Testis (tissue), 2 donors: ENCODE measurements at regions not wholly inside any gene's neighbourhood (a gene's known extent, or its start where the extent isn't known, plus 50 kb on each side); places are given as distances from the start of the nearest gene placed in this dataset.
"Not testable (repeated sequence)": the region's sequence is repeated elsewhere in the genome, so short reads cannot be mapped to it uniquely, and the experiment has no call there.

Experiments used
- POLR2A ChIP-seq: fragments of 450-650 bp; IDR thresholded peaks from one replicate; pipeline ENCODE4 v1.6.1; 2017; ENCODE audit warnings: antibody characterized with exemption, mild to moderate bottlenecking, moderate library complexity
- TF ChIP-seq, protein P1 (sequence below), 3 experiments: fragments of 450-650 bp in 2 of 3; fragments of 200-600 bp in 1 of 3; sonication (generic) in 1 of 3; IDR thresholded peaks; one replicate each; pipeline ENCODE4 v1.5.1; 2016 to 2019; ENCODE audit warnings: antibody characterized with exemption in 3 of 3, mild to moderate bottlenecking in 2 of 3, moderate library complexity in 1 of 3

DNA sequence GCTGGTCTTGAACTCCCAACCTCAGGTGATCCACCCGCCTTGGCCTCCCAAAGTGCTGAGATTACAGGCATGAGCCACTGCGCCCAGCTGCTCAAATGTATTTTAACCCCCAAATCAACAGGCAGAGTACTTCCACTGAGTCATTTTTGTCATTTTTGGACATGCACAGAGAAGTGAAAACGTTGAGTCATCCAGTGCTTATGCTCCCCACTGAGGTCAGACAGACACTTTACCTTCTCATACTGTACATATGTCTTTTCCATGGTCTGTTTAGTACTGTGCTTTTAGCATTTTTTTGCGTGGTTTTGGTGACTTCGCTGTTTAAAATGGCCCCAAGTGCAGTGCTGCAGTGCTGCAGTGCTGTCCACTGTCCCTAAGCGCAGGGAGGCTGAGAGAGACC, 99.1 kb downstream of the TBC1D26 start:
- TF ChIP-seq, protein P1, sequence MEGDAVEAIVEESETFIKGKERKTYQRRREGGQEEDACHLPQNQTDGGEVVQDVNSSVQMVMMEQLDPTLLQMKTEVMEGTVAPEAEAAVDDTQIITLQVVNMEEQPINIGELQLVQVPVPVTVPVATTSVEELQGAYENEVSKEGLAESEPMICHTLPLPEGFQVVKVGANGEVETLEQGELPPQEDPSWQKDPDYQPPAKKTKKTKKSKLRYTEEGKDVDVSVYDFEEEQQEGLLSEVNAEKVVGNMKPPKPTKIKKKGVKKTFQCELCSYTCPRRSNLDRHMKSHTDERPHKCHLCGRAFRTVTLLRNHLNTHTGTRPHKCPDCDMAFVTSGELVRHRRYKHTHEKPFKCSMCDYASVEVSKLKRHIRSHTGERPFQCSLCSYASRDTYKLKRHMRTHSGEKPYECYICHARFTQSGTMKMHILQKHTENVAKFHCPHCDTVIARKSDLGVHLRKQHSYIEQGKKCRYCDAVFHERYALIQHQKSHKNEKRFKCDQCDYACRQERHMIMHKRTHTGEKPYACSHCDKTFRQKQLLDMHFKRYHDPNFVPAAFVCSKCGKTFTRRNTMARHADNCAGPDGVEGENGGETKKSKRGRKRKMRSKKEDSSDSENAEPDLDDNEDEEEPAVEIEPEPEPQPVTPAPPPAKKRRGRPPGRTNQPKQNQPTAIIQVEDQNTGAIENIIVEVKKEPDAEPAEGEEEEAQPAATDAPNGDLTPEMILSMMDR (IDR thresholded peaks at IDR 0.05) = not testable (repeated sequence)
- TF ChIP-seq POLR2A = not testable (repeated sequence)
